Mucosa of gallbladder (tissue), 1 donor: ENCODE measurements at regions not wholly inside any gene's neighbourhood (a gene's known extent, or its start where the extent isn't known, plus 50 kb on each side); places are given as distances from the start of the nearest gene placed in this dataset.

ENCODE experiments used
- DNase-seq: peaks from one replicate; pipeline ENCODE4 v3.0.0-alpha.2; 2020; ENCODE audit warnings: low spot score
- donor health status: DM: no; HTN: no; CAD: no.

GRCh38 chr6:54009052-54009654, 102.1 kb upstream of the MLIP start:
- no peak for DNase-seq

GRCh38 chr6:54010340-54011276, 100.6 kb upstream of the MLIP start:
- no peak for DNase-seq

- no peak for DNase-seq
Measured at GRCh38 chr6:54011277-54011648, 100.0 kb upstream of the MLIP start.

GRCh38 chr6:54013966-54014365, 97.3 kb upstream of the MLIP start:
- DNase-seq, result no peak

- no peak for DNase-seq
Measured at GRCh38 chr6:54014440-54014839, 96.8 kb upstream of the MLIP start.

GRCh38 chr6:54017877-54018276, 93.4 kb upstream of the MLIP start:
- DNase-seq, result no peak

GRCh38 chr6:54018722-54019121, 92.5 kb upstream of the MLIP start:
- no peak for DNase-seq

GRCh38 chr6:54019860-54020259, 91.4 kb upstream of the MLIP start:
- DNase-seq, result no peak

- no peak for DNase-seq
Measured at GRCh38 chr6:54020334-54020733, 90.9 kb upstream of the MLIP start.

GRCh38 chr6:54026652-54027400, 84.4 kb upstream of the MLIP start:
- DNase-seq, result no peak

GRCh38 chr6:54028170-54028569, 83.1 kb upstream of the MLIP start:
- DNase-seq, result no peak

- DNase-seq, result no peak
Measured at GRCh38 chr6:54029187-54029586, 82.1 kb upstream of the MLIP start.

- no peak for DNase-seq
Measured at GRCh38 chr6:54031169-54031568, 80.1 kb upstream of the MLIP start.

GRCh38 chr6:54037277-54037779, 73.9 kb upstream of the MLIP start:
- no peak for DNase-seq

- no peak for DNase-seq
Measured at GRCh38 chr6:54040545-54040944, 70.7 kb upstream of the MLIP start.

GRCh38 chr6:54041239-54041638, 70.0 kb upstream of the MLIP start:
- DNase-seq, result no peak

GRCh38 chr6:54043360-54043759, 67.9 kb upstream of the MLIP start:
- no peak for DNase-seq

- no peak for DNase-seq
Measured at GRCh38 chr6:54044059-54044458, 67.2 kb upstream of the MLIP start.

- DNase-seq, result no peak
Measured at GRCh38 chr6:54048782-54049181, 62.5 kb upstream of the MLIP start.

GRCh38 chr6:54050750-54051149, 60.5 kb upstream of the MLIP start:
- no peak for DNase-seq

- peak; percentile 41 for DNase-seq
Measured at GRCh38 chr6:54053881-54054391, 57.3 kb upstream of the MLIP start.

- no peak for DNase-seq
Measured at GRCh38 chr6:54056105-54056504, 55.1 kb upstream of the MLIP start.
